Testis (tissue), 2 donors: ENCODE measurements at regions not wholly inside any gene's neighbourhood (a gene's known extent, or its start where the extent isn't known, plus 50 kb on each side); places are given as distances from the start of the nearest gene placed in this dataset.

ENCODE experiments used
- POLR2A ChIP-seq: fragments of 450-650 bp; IDR thresholded peaks from one replicate; pipeline ENCODE4 v1.6.1; 2017; ENCODE audit warnings: antibody characterized with exemption, mild to moderate bottlenecking, moderate library complexity
- TF ChIP-seq, protein P1 (sequence below), 3 experiments: fragments of 450-650 bp in 2 of 3; fragments of 200-600 bp in 1 of 3; sonication (generic) in 1 of 3; IDR thresholded peaks; one replicate each; pipeline ENCODE4 v1.5.1; 2016 to 2019; ENCODE audit warnings: antibody characterized with exemption in 3 of 3, mild to moderate bottlenecking in 2 of 3, moderate library complexity in 1 of 3

DNA sequence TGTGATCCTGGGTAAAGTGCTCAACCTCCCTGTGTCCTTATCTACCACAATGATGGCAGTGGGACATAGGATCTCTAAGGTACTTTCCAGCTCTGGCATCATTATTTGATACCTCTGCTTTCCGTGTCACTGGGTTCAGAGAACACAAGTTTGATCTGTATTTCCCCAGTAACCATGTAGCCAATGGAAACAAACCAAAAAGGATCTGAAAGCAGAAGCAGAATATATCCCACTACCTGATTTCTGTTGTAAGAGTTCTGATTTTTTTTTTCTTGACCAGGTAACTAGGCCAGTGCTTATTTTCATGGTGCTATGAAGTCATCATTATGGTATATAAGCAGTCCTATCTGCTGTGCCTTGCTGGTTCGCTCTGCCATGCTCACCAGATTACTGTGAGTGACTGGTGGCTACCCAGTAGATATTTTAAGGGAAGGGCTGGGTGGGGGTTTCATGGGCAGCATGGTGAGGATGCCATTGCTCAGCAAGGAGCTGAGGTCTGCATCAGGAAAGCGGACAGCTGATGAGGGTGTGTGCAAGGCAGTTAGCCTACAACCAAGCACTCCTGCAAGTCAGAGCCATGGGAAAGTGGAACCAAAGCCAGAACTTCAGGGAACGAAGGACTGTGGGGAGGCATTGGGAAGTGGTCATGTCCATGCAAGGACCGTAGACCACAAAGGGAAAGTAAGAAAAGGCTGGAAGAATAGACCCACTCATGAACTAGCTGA, 104.9 kb upstream of the EDEM3 start:
- no peak for TF ChIP-seq POLR2A
- TF ChIP-seq, protein P1, sequence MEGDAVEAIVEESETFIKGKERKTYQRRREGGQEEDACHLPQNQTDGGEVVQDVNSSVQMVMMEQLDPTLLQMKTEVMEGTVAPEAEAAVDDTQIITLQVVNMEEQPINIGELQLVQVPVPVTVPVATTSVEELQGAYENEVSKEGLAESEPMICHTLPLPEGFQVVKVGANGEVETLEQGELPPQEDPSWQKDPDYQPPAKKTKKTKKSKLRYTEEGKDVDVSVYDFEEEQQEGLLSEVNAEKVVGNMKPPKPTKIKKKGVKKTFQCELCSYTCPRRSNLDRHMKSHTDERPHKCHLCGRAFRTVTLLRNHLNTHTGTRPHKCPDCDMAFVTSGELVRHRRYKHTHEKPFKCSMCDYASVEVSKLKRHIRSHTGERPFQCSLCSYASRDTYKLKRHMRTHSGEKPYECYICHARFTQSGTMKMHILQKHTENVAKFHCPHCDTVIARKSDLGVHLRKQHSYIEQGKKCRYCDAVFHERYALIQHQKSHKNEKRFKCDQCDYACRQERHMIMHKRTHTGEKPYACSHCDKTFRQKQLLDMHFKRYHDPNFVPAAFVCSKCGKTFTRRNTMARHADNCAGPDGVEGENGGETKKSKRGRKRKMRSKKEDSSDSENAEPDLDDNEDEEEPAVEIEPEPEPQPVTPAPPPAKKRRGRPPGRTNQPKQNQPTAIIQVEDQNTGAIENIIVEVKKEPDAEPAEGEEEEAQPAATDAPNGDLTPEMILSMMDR (IDR thresholded peaks at IDR 0.05) = no peak
